COLO829 (cell line): ENCODE measurements at regions not wholly inside any gene's neighbourhood (a gene's known extent, or its start where the extent isn't known, plus 50 kb on each side); places are given as distances from the start of the nearest gene placed in this dataset.
"Not testable (repeated sequence)": the region's sequence is repeated elsewhere in the genome, so short reads cannot be mapped to it uniquely, and the experiment has no call there.

Experiments
- DNase-seq: peaks from one replicate; pipeline ENCODE4 v3.0.0; 2012; ENCODE audit warnings: low spot score

GRCh38 chr2:47690132-47690531 is 92.8 kb upstream of the MSH6 start:
- DNase-seq: no peak

- not testable (repeated sequence) for DNase-seq
These were observed 93.8 kb upstream of the MSH6 start for GRCh38 chr2:47689118-47689517.

- DNase-seq: no peak
These were observed 94.4 kb upstream of the MSH6 start for GRCh38 chr2:47688561-47688960.

GRCh38 chr2:47687856-47688255 is 95.1 kb upstream of the MSH6 start:
- DNase-seq: no peak

GRCh38 chr2:47686018-47686417 is 96.9 kb upstream of the MSH6 start:
- no peak for DNase-seq

GRCh38 chr2:47682216-47682749 is 100.7 kb upstream of the MSH6 start:
- DNase-seq: no peak

GRCh38 chr2:47676261-47676926 is 105.6 kb upstream of the KCNK12 start:
- DNase-seq: no peak

- DNase-seq: no peak
These were observed 104.5 kb upstream of the KCNK12 start for GRCh38 chr2:47675196-47675825.

GRCh38 chr2:47666332-47666731 is 95.5 kb upstream of the KCNK12 start:
- no peak for DNase-seq

- DNase-seq: no peak
These were observed 94.0 kb upstream of the KCNK12 start for GRCh38 chr2:47664817-47665216.

- DNase-seq: no peak
These were observed 91.8 kb upstream of the KCNK12 start for GRCh38 chr2:47662552-47662951.

GRCh38 chr2:47661310-47661709 is 90.5 kb upstream of the KCNK12 start:
- no peak for DNase-seq

GRCh38 chr2:47660168-47660567 is 89.4 kb upstream of the KCNK12 start:
- DNase-seq: no peak

- DNase-seq: no peak
These were observed 88.0 kb upstream of the KCNK12 start for GRCh38 chr2:47658646-47659320.

- DNase-seq: no peak
These were observed 87.2 kb upstream of the KCNK12 start for GRCh38 chr2:47657886-47658489.

GRCh38 chr2:47656715-47657600 is 86.2 kb upstream of the KCNK12 start:
- no peak for DNase-seq

GRCh38 chr2:47655563-47655880 is 84.7 kb upstream of the KCNK12 start:
- DNase-seq: no peak

GRCh38 chr2:47654790-47655562 is 84.2 kb upstream of the KCNK12 start:
- no peak for DNase-seq

- peak; percentile 31 for DNase-seq
These were observed 83.4 kb upstream of the KCNK12 start for GRCh38 chr2:47653902-47654789.

- DNase-seq: no peak
These were observed 82.3 kb upstream of the KCNK12 start for GRCh38 chr2:47653036-47653435.
